Liver (tissue), 8 donors: ENCODE measurements at regions not wholly inside any gene's neighbourhood (a gene's known extent, or its start where the extent isn't known, plus 50 kb on each side); places are given as distances from the start of the nearest gene placed in this dataset.

Source experiments
- DNase-seq: peaks from one replicate; pipeline ENCODE4 v3.0.0-alpha.2; 2017; ENCODE audit warnings: low spot score
- H3K27ac ChIP-seq, 2 donors: one replicate each; pipeline ENCODE4 v1.7.0; 2013; ENCODE audit warnings: inconsistent platforms in 2 of 2, low read length in 2 of 2, control low read depth in 1 of 2, low read depth in 1 of 2, mild to moderate bottlenecking in 1 of 2
- H3K27me3 ChIP-seq, 4 donors: one replicate each; pipeline versions ENCODE4 v1.6.1 to v1.7.0; 2013; ENCODE audit warnings: low read length in 3 of 4, inconsistent platforms in 1 of 4, mild to moderate bottlenecking in 1 of 4, moderate library complexity in 1 of 4; ENCODE audit not compliant: control insufficient read depth in 4 of 4, insufficient read depth in 4 of 4
- H3K36me3 ChIP-seq, 4 donors: one replicate each; pipeline versions ENCODE4 v1.6.1 to v1.7.0; 2013; ENCODE audit warnings: low read length in 3 of 4, mild to moderate bottlenecking in 3 of 4, low read depth in 1 of 4, moderate library complexity in 1 of 4; ENCODE audit not compliant: control insufficient read depth in 4 of 4, insufficient read depth in 3 of 4
- H3K4me1 ChIP-seq, 4 donors: one replicate each; pipeline versions ENCODE4 v1.6.1 to v1.7.0; 2013; ENCODE audit warnings: low read length in 3 of 4, mild to moderate bottlenecking in 3 of 4, moderate library complexity in 1 of 4; ENCODE audit not compliant: control insufficient read depth in 4 of 4, insufficient read depth in 4 of 4
- H3K4me3 ChIP-seq, 3 donors: one replicate each; pipeline versions ENCODE4 v1.6.1 to v1.7.0; 2013; ENCODE audit warnings: low read length in 3 of 3, control low read depth in 1 of 3, low read depth in 1 of 3, mild to moderate bottlenecking in 1 of 3
- H3K9ac ChIP-seq, 2 donors: one replicate each; pipeline ENCODE4 v1.7.0; 2013; ENCODE audit warnings: low read length in 2 of 2, mild to moderate bottlenecking in 2 of 2, moderate library complexity in 2 of 2, control low read depth in 1 of 2, low read depth in 1 of 2
- H3K9me3 ChIP-seq, 4 donors: one replicate each; pipeline versions ENCODE4 v1.6.1 to v1.7.0; 2013; ENCODE audit warnings: low read length in 3 of 4; ENCODE audit not compliant: control insufficient read depth in 4 of 4
- FOXA2 ChIP-seq: IDR thresholded peaks from 2 replicates; pipeline ENCODE4 v1.6.1; 2016; ENCODE audit warnings: antibody characterized with exemption
- GABPA ChIP-seq, 2 donors: IDR thresholded peaks in 1 of 2; conservative IDR thresholded peaks in 1 of 2; 2 replicates each; pipeline ENCODE4 v1.6.1; 2016; ENCODE audit warnings: antibody characterized with exemption in 2 of 2, mild to moderate bottlenecking in 1 of 2, moderate library complexity in 1 of 2
- HNF4A ChIP-seq, 2 donors: conservative IDR thresholded peaks; 2 replicates each; pipeline ENCODE4 v1.6.1; 2016; ENCODE audit warnings: antibody characterized with exemption in 2 of 2, mild to moderate bottlenecking in 2 of 2
- HNF4G ChIP-seq: IDR thresholded peaks from 2 replicates; pipeline ENCODE4 v1.6.1; 2016; ENCODE audit warnings: antibody characterized with exemption
- JUND ChIP-seq, 2 donors: IDR thresholded peaks; 2 replicates each; pipeline ENCODE4 v1.6.1; 2016; ENCODE audit warnings: antibody characterized with exemption in 2 of 2
- RAD21 ChIP-seq, 2 donors: IDR thresholded peaks; 2 replicates each; pipeline ENCODE4 v1.6.1; 2016; ENCODE audit warnings: antibody characterized with exemption in 2 of 2, mild to moderate bottlenecking in 2 of 2
- RXRA ChIP-seq, 2 donors: IDR thresholded peaks; 2 replicates each; pipeline ENCODE4 v1.6.1; 2017 to 2018; ENCODE audit warnings: antibody characterized with exemption in 2 of 2, mild to moderate bottlenecking in 1 of 2
- SP1 ChIP-seq: IDR thresholded peaks from 2 replicates; pipeline ENCODE4 v1.6.1; 2018; ENCODE audit warnings: antibody characterized with exemption, mild to moderate bottlenecking
- TAF1 ChIP-seq: conservative IDR thresholded peaks from 2 replicates; pipeline ENCODE4 v1.6.1; 2016; ENCODE audit warnings: antibody characterized with exemption, mild to moderate bottlenecking
- WGBS: extraction: QIAGEN DNeasy Blood & Tissue Kit; methylation state at CpG from one replicate; pipeline ENCODE4 v1.1.7; 2013; 5-methylcytosine and 5-hydroxymethylcytosine counted together
- TF ChIP-seq, protein P1 (sequence below): fragments of 150-350 bp; IDR thresholded peaks from 2 replicates; pipeline ENCODE4 v1.5.1; 2017; ENCODE audit warnings: improper control_type of control experiment, low read depth, low read length; ENCODE audit not compliant: missing input control
- TF ChIP-seq, protein P2 (sequence below): IDR thresholded peaks from 2 replicates; pipeline ENCODE4 v1.6.1; 2016; ENCODE audit warnings: antibody characterized with exemption, mild to moderate bottlenecking
- TF ChIP-seq, protein P3 (sequence below): IDR thresholded peaks from 2 replicates; pipeline ENCODE4 v1.6.1; 2016; ENCODE audit warnings: antibody characterized with exemption
- TF ChIP-seq, protein P4 (sequence below): IDR thresholded peaks from 2 replicates; pipeline ENCODE4 v1.6.1; 2016; ENCODE audit warnings: antibody characterized with exemption
- donor health status: healthy.
- donor health status: healthy.
- donor health status: healthy.
- donor health status: healthy.
- donor health status: healthy.

DNA sequence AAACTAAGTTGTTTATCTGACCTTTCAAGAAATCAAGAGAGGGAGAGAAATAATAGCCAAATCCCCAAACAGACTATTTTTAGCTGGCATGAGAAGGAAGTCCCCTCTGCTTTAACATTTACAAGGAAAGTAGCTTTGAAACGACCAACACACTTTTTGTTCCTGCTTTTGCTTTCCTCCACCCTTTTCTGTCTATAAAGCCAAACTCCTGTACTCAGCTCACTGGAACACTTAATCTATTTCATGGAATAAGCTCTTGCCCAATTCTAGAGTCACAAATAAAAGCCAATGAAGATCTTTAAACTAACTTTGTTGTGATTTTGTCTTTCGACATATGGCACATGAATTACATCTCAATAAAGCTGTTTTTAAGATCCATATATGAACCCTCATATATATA, 86.8 kb upstream of the CCDC71L start:
- Histone ChIP-seq H3K4me1 (peaks cover 0 to 10% (median 5%) of the 10 kb centered on the region in 4 donors), H3K27me3 (no peaks in the 10 kb centered on the region), H3K27ac (peak overlapping the region; percentile 76 to 86), H3K9ac (peak overlapping the region in 1 of 2 donors; percentile 61), H3K9me3 (no peaks in the 10 kb centered on the region), H3K4me3 (peak overlapping the region in 1 of 3 donors; percentile 27), H3K36me3 (no peaks in the 10 kb centered on the region)
- DNase-seq: no peak
- TF ChIP-seq, protein P1, sequence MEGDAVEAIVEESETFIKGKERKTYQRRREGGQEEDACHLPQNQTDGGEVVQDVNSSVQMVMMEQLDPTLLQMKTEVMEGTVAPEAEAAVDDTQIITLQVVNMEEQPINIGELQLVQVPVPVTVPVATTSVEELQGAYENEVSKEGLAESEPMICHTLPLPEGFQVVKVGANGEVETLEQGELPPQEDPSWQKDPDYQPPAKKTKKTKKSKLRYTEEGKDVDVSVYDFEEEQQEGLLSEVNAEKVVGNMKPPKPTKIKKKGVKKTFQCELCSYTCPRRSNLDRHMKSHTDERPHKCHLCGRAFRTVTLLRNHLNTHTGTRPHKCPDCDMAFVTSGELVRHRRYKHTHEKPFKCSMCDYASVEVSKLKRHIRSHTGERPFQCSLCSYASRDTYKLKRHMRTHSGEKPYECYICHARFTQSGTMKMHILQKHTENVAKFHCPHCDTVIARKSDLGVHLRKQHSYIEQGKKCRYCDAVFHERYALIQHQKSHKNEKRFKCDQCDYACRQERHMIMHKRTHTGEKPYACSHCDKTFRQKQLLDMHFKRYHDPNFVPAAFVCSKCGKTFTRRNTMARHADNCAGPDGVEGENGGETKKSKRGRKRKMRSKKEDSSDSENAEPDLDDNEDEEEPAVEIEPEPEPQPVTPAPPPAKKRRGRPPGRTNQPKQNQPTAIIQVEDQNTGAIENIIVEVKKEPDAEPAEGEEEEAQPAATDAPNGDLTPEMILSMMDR: no peak
- no peak for TF ChIP-seq JUND (IDR thresholded peaks at IDR 0.05)
- TF ChIP-seq TAF1: peak; percentile 31
- no peak for TF ChIP-seq SP1
- TF ChIP-seq, protein P2, sequence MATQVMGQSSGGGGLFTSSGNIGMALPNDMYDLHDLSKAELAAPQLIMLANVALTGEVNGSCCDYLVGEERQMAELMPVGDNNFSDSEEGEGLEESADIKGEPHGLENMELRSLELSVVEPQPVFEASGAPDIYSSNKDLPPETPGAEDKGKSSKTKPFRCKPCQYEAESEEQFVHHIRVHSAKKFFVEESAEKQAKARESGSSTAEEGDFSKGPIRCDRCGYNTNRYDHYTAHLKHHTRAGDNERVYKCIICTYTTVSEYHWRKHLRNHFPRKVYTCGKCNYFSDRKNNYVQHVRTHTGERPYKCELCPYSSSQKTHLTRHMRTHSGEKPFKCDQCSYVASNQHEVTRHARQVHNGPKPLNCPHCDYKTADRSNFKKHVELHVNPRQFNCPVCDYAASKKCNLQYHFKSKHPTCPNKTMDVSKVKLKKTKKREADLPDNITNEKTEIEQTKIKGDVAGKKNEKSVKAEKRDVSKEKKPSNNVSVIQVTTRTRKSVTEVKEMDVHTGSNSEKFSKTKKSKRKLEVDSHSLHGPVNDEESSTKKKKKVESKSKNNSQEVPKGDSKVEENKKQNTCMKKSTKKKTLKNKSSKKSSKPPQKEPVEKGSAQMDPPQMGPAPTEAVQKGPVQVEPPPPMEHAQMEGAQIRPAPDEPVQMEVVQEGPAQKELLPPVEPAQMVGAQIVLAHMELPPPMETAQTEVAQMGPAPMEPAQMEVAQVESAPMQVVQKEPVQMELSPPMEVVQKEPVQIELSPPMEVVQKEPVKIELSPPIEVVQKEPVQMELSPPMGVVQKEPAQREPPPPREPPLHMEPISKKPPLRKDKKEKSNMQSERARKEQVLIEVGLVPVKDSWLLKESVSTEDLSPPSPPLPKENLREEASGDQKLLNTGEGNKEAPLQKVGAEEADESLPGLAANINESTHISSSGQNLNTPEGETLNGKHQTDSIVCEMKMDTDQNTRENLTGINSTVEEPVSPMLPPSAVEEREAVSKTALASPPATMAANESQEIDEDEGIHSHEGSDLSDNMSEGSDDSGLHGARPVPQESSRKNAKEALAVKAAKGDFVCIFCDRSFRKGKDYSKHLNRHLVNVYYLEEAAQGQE: no peak
- 21% methylated on average over 2 of the region's 2 CpGs for WGBS

DNA sequence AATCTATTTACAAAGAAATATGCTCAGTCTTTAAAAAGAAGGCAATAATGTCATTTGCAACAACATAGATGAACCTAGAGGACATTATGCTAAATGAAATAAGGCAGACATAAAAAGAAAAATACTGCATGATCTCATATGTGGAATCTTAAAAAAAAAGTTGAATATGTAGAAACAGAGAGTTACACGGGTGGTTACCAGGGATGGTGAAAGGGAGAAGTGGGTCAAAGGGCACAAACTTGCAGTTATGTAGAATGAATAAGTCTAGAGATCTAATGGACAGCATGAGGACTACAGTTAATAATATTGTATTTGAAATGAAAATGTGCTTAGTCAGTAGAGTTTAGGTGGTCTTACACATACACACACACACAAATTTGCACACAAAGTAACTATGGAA, 88.2 kb upstream of the CCDC71L start:
- no peak for TF ChIP-seq RAD21 (IDR thresholded peaks at IDR 0.05)
- peak; percentile 25 to 38 for TF ChIP-seq RXRA (IDR thresholded peaks at IDR 0.05)
- TF ChIP-seq, protein P3, sequence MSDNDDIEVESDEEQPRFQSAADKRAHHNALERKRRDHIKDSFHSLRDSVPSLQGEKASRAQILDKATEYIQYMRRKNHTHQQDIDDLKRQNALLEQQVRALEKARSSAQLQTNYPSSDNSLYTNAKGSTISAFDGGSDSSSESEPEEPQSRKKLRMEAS: peak; percentile 13
- peak in 1 of 2 donors; percentile 4 for TF ChIP-seq HNF4A (conservative IDR thresholded peaks at IDR 0.05)
- Histone ChIP-seq H3K9me3 (no peaks in the 10 kb centered on the region), H3K36me3 (no peaks in the 10 kb centered on the region), H3K27ac (no peak overlapping the region), H3K4me1 (peaks cover 0 to 10% (median 5%) of the 10 kb centered on the region in 4 donors), H3K4me3 (no peak overlapping the region), H3K9ac (no peak overlapping the region), H3K27me3 (no peaks in the 10 kb centered on the region)
- 27% methylated on average over 1 of the region's 1 CpG for WGBS
- no peak for DNase-seq

DNA sequence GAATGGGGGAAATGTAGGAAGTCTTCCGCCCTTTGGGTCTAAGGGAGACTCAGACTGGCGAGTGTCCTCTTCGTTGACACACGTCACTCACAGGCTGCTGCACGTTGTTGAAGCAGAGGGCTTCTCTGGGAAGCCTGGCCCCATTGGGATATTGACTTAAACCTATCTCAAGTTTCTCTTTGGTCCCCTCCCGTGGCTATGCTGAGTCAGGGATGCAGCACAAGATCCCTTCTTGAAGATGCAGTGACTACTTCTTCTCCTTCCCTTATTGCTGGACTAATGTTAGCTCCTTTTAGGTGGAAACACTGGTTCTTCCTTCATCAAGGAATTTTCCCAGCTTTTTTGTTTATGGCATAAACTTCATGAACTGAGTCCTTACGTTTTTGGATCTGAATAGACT, 89.8 kb upstream of the CCDC71L start:
- H3K27me3 ChIP-seq: no peaks in the 10 kb centered on the region
- no peaks in the 10 kb centered on the region for H3K36me3 ChIP-seq
- H3K4me3 ChIP-seq: no peak overlapping the region
- DNase-seq: no peak
- no peak overlapping the region for H3K9ac ChIP-seq
- no peaks in the 10 kb centered on the region for H3K9me3 ChIP-seq
- no peak overlapping the region for H3K27ac ChIP-seq
- peaks cover 0 to 10% (median 5%) of the 10 kb centered on the region in 4 donors for H3K4me1 ChIP-seq
- whole genome bisulfite sequencing: 85% methylated on average over 7 of the region's 7 CpGs
- no peak for TF ChIP-seq SP1
- TF ChIP-seq HNF4G: no peak
- TF ChIP-seq TAF1: no peak
- TF ChIP-seq FOXA2: no peak
- TF ChIP-seq, protein P1: no peak
- TF ChIP-seq JUND (IDR thresholded peaks at IDR 0.05): no peak
- TF ChIP-seq, protein P4, sequence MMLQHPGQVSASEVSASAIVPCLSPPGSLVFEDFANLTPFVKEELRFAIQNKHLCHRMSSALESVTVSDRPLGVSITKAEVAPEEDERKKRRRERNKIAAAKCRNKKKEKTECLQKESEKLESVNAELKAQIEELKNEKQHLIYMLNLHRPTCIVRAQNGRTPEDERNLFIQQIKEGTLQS: no peak
- TF ChIP-seq GABPA (IDR thresholded peaks at IDR 0.05 in 1 of 2, conservative IDR thresholded peaks at IDR 0.05 in 1 of 2): no peak
- no peak for TF ChIP-seq RXRA (IDR thresholded peaks at IDR 0.05)
- TF ChIP-seq, protein P2: no peak
